Osteoblast (primary cell): ENCODE measurements at regions not wholly inside any gene's neighbourhood (a gene's known extent, or its start where the extent isn't known, plus 50 kb on each side); places are given as distances from the start of the nearest gene placed in this dataset.

Experiments
- DNase-seq: peaks from one replicate; pipeline ENCODE4 v3.0.0; 2011; ENCODE audit warnings: low spot score, mixed read lengths; ENCODE audit not compliant: insufficient read length; ENCODE audit errors: missing footprints
- H2AFZ ChIP-seq: 2 replicates; pipeline ENCODE4 v1.6.0; 2011; ENCODE audit warnings: mild to moderate bottlenecking, low read length
- H3K27ac ChIP-seq: 2 replicates; pipeline ENCODE4 v1.5.1; 2011; ENCODE audit warnings: mild to moderate bottlenecking, low read depth, low read length, moderate library complexity
- H3K27me3 ChIP-seq: 2 replicates; pipeline ENCODE4 v1.6.0; 2012; ENCODE audit warnings: mild to moderate bottlenecking, control low read depth, inconsistent platforms, low read length, moderate library complexity; ENCODE audit not compliant: insufficient read depth
- H3K36me3 ChIP-seq: 2 replicates; pipeline ENCODE4 v1.5.1; 2011; ENCODE audit warnings: mild to moderate bottlenecking, low read length, control low read depth, moderate library complexity; ENCODE audit not compliant: insufficient read depth
- H3K4me1 ChIP-seq: 2 replicates; pipeline ENCODE4 v1.5.1; 2011; ENCODE audit warnings: mild to moderate bottlenecking, low read length, control low read depth, moderate library complexity; ENCODE audit not compliant: insufficient read depth
- H3K4me2 ChIP-seq: 2 replicates; pipeline ENCODE4 v1.6.0; 2011; ENCODE audit warnings: mild to moderate bottlenecking, low read length; ENCODE audit not compliant: insufficient read depth
- H3K4me3 ChIP-seq: fragments of 200-600 bp; sonication (generic); 3 replicates; pipeline ENCODE4 v1.5.1; 2012; ENCODE audit warnings: mild to moderate bottlenecking, low read length, inconsistent platforms; ENCODE audit not compliant: insufficient read depth
- H3K79me2 ChIP-seq: 2 replicates; pipeline ENCODE4 v1.6.0; 2012; ENCODE audit warnings: mild to moderate bottlenecking, low read length, control low read depth, inconsistent platforms; ENCODE audit not compliant: insufficient read depth
- H3K9me3 ChIP-seq: 2 replicates; pipeline ENCODE4 v1.5.1; 2011; ENCODE audit warnings: low read depth, low read length, control low read depth
- H4K20me1 ChIP-seq: 2 replicates; pipeline ENCODE4 v1.6.0; 2012; ENCODE audit warnings: mild to moderate bottlenecking, low read length, control low read depth; ENCODE audit not compliant: insufficient read depth
- TF ChIP-seq, protein P1 (sequence below): IDR thresholded peaks from 2 replicates; pipeline ENCODE4 v1.5.1; 2011; ENCODE audit warnings: mild to moderate bottlenecking, low read depth, low read length, moderate library complexity; ENCODE audit errors: extremely low read depth

GRCh38 chr4:117957571-117957970 lies 76.7 kb upstream of the NDST3 start:
- no peaks in the 10 kb centered on the region for H3K4me1 ChIP-seq
- H2AFZ ChIP-seq = no peak overlapping the region
- TF ChIP-seq, protein P1, sequence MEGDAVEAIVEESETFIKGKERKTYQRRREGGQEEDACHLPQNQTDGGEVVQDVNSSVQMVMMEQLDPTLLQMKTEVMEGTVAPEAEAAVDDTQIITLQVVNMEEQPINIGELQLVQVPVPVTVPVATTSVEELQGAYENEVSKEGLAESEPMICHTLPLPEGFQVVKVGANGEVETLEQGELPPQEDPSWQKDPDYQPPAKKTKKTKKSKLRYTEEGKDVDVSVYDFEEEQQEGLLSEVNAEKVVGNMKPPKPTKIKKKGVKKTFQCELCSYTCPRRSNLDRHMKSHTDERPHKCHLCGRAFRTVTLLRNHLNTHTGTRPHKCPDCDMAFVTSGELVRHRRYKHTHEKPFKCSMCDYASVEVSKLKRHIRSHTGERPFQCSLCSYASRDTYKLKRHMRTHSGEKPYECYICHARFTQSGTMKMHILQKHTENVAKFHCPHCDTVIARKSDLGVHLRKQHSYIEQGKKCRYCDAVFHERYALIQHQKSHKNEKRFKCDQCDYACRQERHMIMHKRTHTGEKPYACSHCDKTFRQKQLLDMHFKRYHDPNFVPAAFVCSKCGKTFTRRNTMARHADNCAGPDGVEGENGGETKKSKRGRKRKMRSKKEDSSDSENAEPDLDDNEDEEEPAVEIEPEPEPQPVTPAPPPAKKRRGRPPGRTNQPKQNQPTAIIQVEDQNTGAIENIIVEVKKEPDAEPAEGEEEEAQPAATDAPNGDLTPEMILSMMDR = no peak
- no peaks in the 10 kb centered on the region for H3K9me3 ChIP-seq
- H3K27me3 ChIP-seq = no peaks in the 10 kb centered on the region
- no peaks in the 10 kb centered on the region for H3K79me2 ChIP-seq
- DNase-seq = no peak
- H3K36me3 ChIP-seq = no peaks in the 10 kb centered on the region
- no peak overlapping the region for H3K4me3 ChIP-seq
- H3K27ac ChIP-seq = no peak overlapping the region
- H3K4me2 ChIP-seq = no peak overlapping the region
- H4K20me1 ChIP-seq = no peaks in the 10 kb centered on the region

- Histone ChIP-seq H3K9me3 (no peaks in the 10 kb centered on the region), H3K4me3 (no peak overlapping the region), H3K79me2 (no peaks in the 10 kb centered on the region), H3K4me2 (no peak overlapping the region), H3K27me3 (no peaks in the 10 kb centered on the region), H3K4me1 (no peaks in the 10 kb centered on the region), H3K27ac (no peak overlapping the region), H2AFZ (no peak overlapping the region), H3K36me3 (no peaks in the 10 kb centered on the region), H4K20me1 (no peaks in the 10 kb centered on the region)
- TF ChIP-seq, protein P1 = no peak
- no peak for DNase-seq
These were observed 68.7 kb upstream of the NDST3 start for GRCh38 chr4:117965622-117966021.

- DNase-seq = no peak
- Histone ChIP-seq H3K4me3 (no peak overlapping the region), H3K4me2 (no peak overlapping the region), H4K20me1 (no peaks in the 10 kb centered on the region), H3K9me3 (no peaks in the 10 kb centered on the region), H3K79me2 (no peaks in the 10 kb centered on the region), H2AFZ (no peak overlapping the region), H3K4me1 (no peaks in the 10 kb centered on the region), H3K36me3 (no peaks in the 10 kb centered on the region), H3K27me3 (no peaks in the 10 kb centered on the region), H3K27ac (no peak overlapping the region)
- TF ChIP-seq, protein P1 = no peak
These were observed 65.7 kb upstream of the NDST3 start for GRCh38 chr4:117968606-117969005.

- no peak overlapping the region for H3K4me3 ChIP-seq
- no peak overlapping the region for H2AFZ ChIP-seq
- DNase-seq = no peak
- H3K9me3 ChIP-seq = no peaks in the 10 kb centered on the region
- H3K27me3 ChIP-seq = no peaks in the 10 kb centered on the region
- TF ChIP-seq, protein P1 = no peak
- H3K4me2 ChIP-seq = no peak overlapping the region
- H3K36me3 ChIP-seq = no peaks in the 10 kb centered on the region
- no peak overlapping the region for H3K27ac ChIP-seq
- no peaks in the 10 kb centered on the region for H3K79me2 ChIP-seq
- no peaks in the 10 kb centered on the region for H3K4me1 ChIP-seq
- H4K20me1 ChIP-seq = no peaks in the 10 kb centered on the region
These were observed 62.9 kb upstream of the NDST3 start for GRCh38 chr4:117971403-117971802.
